SK-N-SH (cell line): ENCODE measurements at regions not wholly inside any gene's neighbourhood (a gene's known extent, or its start where the extent isn't known, plus 50 kb on each side); places are given as distances from the start of the nearest gene placed in this dataset.

Experiments used
- CTCF ChIA-PET: fragments of 300-600, 350-600 bp; formaldehyde crosslinking; extraction: SDS; loops from one replicate; lab custom pipeline; 2021; lab: Yijun Ruan, JAX
- POLR2A ChIA-PET: fragments of 350-600 bp; sonication (Branson Sonifier 250); formaldehyde crosslinking; extraction: SDS; loops from one replicate; lab custom pipeline; 2020; ENCODE audit warnings: antibody characterized with exemption, inconsistent platforms; lab: Yijun Ruan, JAX
- DNase-seq: peaks from one replicate; pipeline ENCODE4 v3.0.0; 2012
- H2AFZ ChIP-seq: fragments of 200-600 bp; sonication (generic); 2 replicates; pipeline ENCODE4 v1.8.1; 2016; ENCODE audit warnings: antibody characterized with exemption, mild to moderate bottlenecking, low read depth
- H3F3A ChIP-seq: fragments of 200-600 bp; sonication (generic); replicated peaks from 2 replicates; pipeline ENCODE3; 2016; ENCODE audit warnings: antibody characterized with exemption, mild to moderate bottlenecking; ENCODE audit not compliant: insufficient read depth
- H3K27ac ChIP-seq, 2 experiments: fragments of 200-500 bp in 1 of 2; fragments of 200-600 bp in 1 of 2; sonication (Bioruptor generic) in 1 of 2; sonication (generic), shearing (Covaris generic) in 1 of 2; 2 replicates each; pipeline versions ENCODE4 v1.5.1 to v1.6.1; 2014 to 2016; ENCODE audit warnings: low read depth in 2 of 2, inconsistent platforms in 1 of 2, low read length in 1 of 2, mild to moderate bottlenecking in 1 of 2, mixed read lengths in 1 of 2
- H3K27me3 ChIP-seq: fragments of 200-600 bp; sonication (generic), shearing (Covaris generic); 2 replicates; pipeline ENCODE4 v1.6.1; 2016; ENCODE audit warnings: mixed run types; ENCODE audit not compliant: insufficient read depth
- H3K36me3 ChIP-seq, 2 experiments: fragments of 200-500 bp in 1 of 2; fragments of 200-600 bp in 1 of 2; sonication (Bioruptor generic) in 1 of 2; sonication (generic) in 1 of 2; replicated peaks in 1 of 2; 2 replicates each; pipeline versions ENCODE3 to v1.5.1; 2014 to 2016; ENCODE audit warnings: low read length in 1 of 2, mild to moderate bottlenecking in 1 of 2; ENCODE audit not compliant: insufficient read depth in 2 of 2, control insufficient read depth in 1 of 2
- H3K4me1 ChIP-seq, 2 experiments: fragments of 200-500 bp in 1 of 2; fragments of 200-600 bp in 1 of 2; sonication (Bioruptor generic) in 1 of 2; sonication (generic), shearing (Covaris generic) in 1 of 2; 2 replicates each; pipeline versions ENCODE4 v1.5.1 to v1.6.1; 2014 to 2016; ENCODE audit warnings: low read depth in 1 of 2, low read length in 1 of 2, mixed run types in 1 of 2; ENCODE audit not compliant: insufficient read depth in 2 of 2, control insufficient read depth in 1 of 2
- H3K4me2 ChIP-seq: fragments of 200-600 bp; sonication (generic), shearing (Covaris generic); 2 replicates; pipeline ENCODE4 v1.6.1; 2017; ENCODE audit warnings: mixed run types
- H3K4me3 ChIP-seq, 2 experiments: fragments of 200-500 bp in 1 of 2; fragments of 200-600 bp in 1 of 2; sonication (Bioruptor generic) in 1 of 2; sonication (generic), shearing (Covaris generic) in 1 of 2; 2 replicates each; pipeline versions ENCODE4 v1.5.1 to v1.8.1; 2014 to 2016; ENCODE audit warnings: low read depth in 2 of 2, inconsistent platforms in 1 of 2, low read length in 1 of 2, mild to moderate bottlenecking in 1 of 2, mixed read lengths in 1 of 2, moderate library complexity in 1 of 2
- H3K79me2 ChIP-seq: fragments of 200-600 bp; sonication (generic); 2 replicates; pipeline ENCODE4 v1.8.1; 2017; ENCODE audit warnings: mild to moderate bottlenecking; ENCODE audit not compliant: insufficient read depth
- H3K9ac ChIP-seq: fragments of 200-600 bp; sonication (generic); 2 replicates; pipeline ENCODE4 v1.6.1; 2017; ENCODE audit warnings: mixed run types
- H3K9me2 ChIP-seq: fragments of 200-600 bp; sonication (generic); 2 replicates; pipeline ENCODE4 v1.6.1; 2017; ENCODE audit warnings: mixed run types
- H3K9me3 ChIP-seq: fragments of 200-600 bp; sonication (generic); 2 replicates; pipeline ENCODE4 v1.6.1; 2017; ENCODE audit warnings: mixed run types, mild to moderate bottlenecking, moderate library complexity
- H4K20me1 ChIP-seq: fragments of 200-600 bp; sonication (generic); 2 replicates; pipeline ENCODE4 v1.6.1; 2017; ENCODE audit warnings: mild to moderate bottlenecking, mixed run types; ENCODE audit not compliant: insufficient read depth
- ELF1 ChIP-seq: IDR thresholded peaks from 2 replicates; pipeline ENCODE4 v1.4.0; 2012
- EP300 ChIP-seq, 2 experiments: IDR thresholded peaks; 2 replicates each; pipeline versions ENCODE4 v1.4.0 to v1.6.1; 2012; ENCODE audit warnings: borderline replicate concordance in 1 of 2, low read depth in 1 of 2, low read length in 1 of 2
- EZH2phosphoT487 ChIP-seq: fragments of 200-600 bp; sonication (generic); IDR thresholded peaks from 2 replicates; pipeline ENCODE4 v1.6.1; 2017; ENCODE audit warnings: low read depth, mixed run types, mild to moderate bottlenecking, antibody characterized with exemption, moderate library complexity, borderline replicate concordance
- FOSL2 ChIP-seq: IDR thresholded peaks from 2 replicates; pipeline ENCODE4 v1.4.0; 2012; ENCODE audit warnings: low read depth, mild to moderate bottlenecking, moderate library complexity, borderline replicate concordance
- IRF3 ChIP-seq: fragments of 150-350 bp; IDR thresholded peaks from 2 replicates; pipeline ENCODE4 v1.6.1; 2016; ENCODE audit warnings: mild to moderate bottlenecking, low read depth, low read length
- MAX ChIP-seq: IDR thresholded peaks from 2 replicates; pipeline ENCODE4 v1.4.0; 2012; ENCODE audit warnings: low read depth
- MEF2A ChIP-seq: IDR thresholded peaks from 2 replicates; pipeline ENCODE4 v1.4.0; 2012; ENCODE audit warnings: low read depth, borderline replicate concordance
- MXI1 ChIP-seq: IDR thresholded peaks from 2 replicates; pipeline ENCODE4 v1.6.1; 2012; ENCODE audit warnings: mild to moderate bottlenecking, low read depth, low read length, improper control_type of control experiment
- NFIC ChIP-seq: IDR thresholded peaks from 2 replicates; pipeline ENCODE4 v1.4.0; 2012; ENCODE audit warnings: borderline replicate concordance
- POLR2AphosphoS5 ChIP-seq: IDR thresholded peaks from 2 replicates; pipeline ENCODE4 v1.6.1; 2012; ENCODE audit warnings: low read depth, low read length
- RAD21 ChIP-seq: IDR thresholded peaks from 2 replicates; pipeline ENCODE4 v1.6.1; 2012; ENCODE audit warnings: mild to moderate bottlenecking, low read length
- RCOR1 ChIP-seq: fragments of 150-350 bp; IDR thresholded peaks from 2 replicates; pipeline ENCODE4 v1.6.1; 2017; ENCODE audit warnings: antibody characterized with exemption, low read length
- RFX5 ChIP-seq: IDR thresholded peaks from 2 replicates; pipeline ENCODE4 v1.6.1; 2012; ENCODE audit warnings: mild to moderate bottlenecking, improper control_type of control experiment, low read length
- RXRA ChIP-seq: IDR thresholded peaks from 2 replicates; pipeline ENCODE4 v1.4.0; 2012; ENCODE audit warnings: low read depth, mild to moderate bottlenecking, borderline replicate concordance
- SIN3A ChIP-seq: IDR thresholded peaks from 2 replicates; pipeline ENCODE4 v1.6.1; 2012; ENCODE audit warnings: low read depth, mild to moderate bottlenecking, low read length, moderate library complexity, borderline replicate concordance
- SMC3 ChIP-seq: IDR thresholded peaks from 2 replicates; pipeline ENCODE4 v1.6.1; 2012; ENCODE audit warnings: low read depth, low read length, improper control_type of control experiment
- USF1 ChIP-seq: IDR thresholded peaks from 2 replicates; pipeline ENCODE4 v1.4.0; 2012; ENCODE audit warnings: low read depth, borderline replicate concordance
- YY1 ChIP-seq: IDR thresholded peaks from 2 replicates; pipeline ENCODE4 v1.4.0; 2012; ENCODE audit warnings: low read depth, mild to moderate bottlenecking
- ZBTB33 ChIP-seq: IDR thresholded peaks from 2 replicates; pipeline ENCODE4 v1.4.0; 2012; ENCODE audit warnings: low read depth, borderline replicate concordance
- WGBS: methylation state at CpG from one replicate; pipeline ENCODE4 v1.1.6; 2017; ENCODE audit warnings: low lambda C conversion rate; 5-methylcytosine and 5-hydroxymethylcytosine counted together

- Histone ChIP-seq H3K36me3 (no peaks in the 10 kb centered on the region), H4K20me1 (no peaks in the 10 kb centered on the region), H2AFZ (no peak overlapping the region), H3K4me1 (no peaks in the 10 kb centered on the region), H3K9me2 (no peaks in the 10 kb centered on the region), H3K79me2 (no peaks in the 10 kb centered on the region), H3K27ac (no peak overlapping the region), H3F3A (no peaks in the 10 kb centered on the region), H3K9me3 (no peaks in the 10 kb centered on the region; the same call in 1 of the 2 replicates), H3K4me3 (no peak overlapping the region), H3K4me2 (no peak overlapping the region), H3K27me3 (no peaks in the 10 kb centered on the region), H3K9ac (no peak overlapping the region)
- DNase-seq = no peak
- no peak for TF ChIP-seq MAX
- no peak for TF ChIP-seq POLR2AphosphoS5
- no peak for TF ChIP-seq EP300 (IDR thresholded peaks at IDR 0.05; ENCODE audit: borderline replicate concordance in 1 of 2, low read depth in 1 of 2, low read length in 1 of 2)
- TF ChIP-seq SIN3A = no peak
- TF ChIP-seq MEF2A = no peak
- ChIA-PET POLR2A (no interaction called here), CTCF (no interaction called here)
- WGBS = 13% methylated on average over 4 of the region's 4 CpGs
These were observed 248.8 kb upstream of the GRM7 start for GRCh38 chr3:6612034-6612616.

GRCh38 chr3:6622260-6622659 is 238.7 kb upstream of the GRM7 start:
- POLR2A ChIA-PET = no interaction called here

GRCh38 chr3:6622712-6623111 is 238.2 kb upstream of the GRM7 start:
- no peaks in the 10 kb centered on the region for H3K9me3 ChIP-seq
- 6% methylated on average over 1 of the region's 1 CpG for WGBS
- no peaks in the 10 kb centered on the region for H3K27me3 ChIP-seq
- no peaks in the 10 kb centered on the region for H3F3A ChIP-seq
- POLR2A ChIA-PET = no interaction called here
- no peak overlapping the region for H3K4me3 ChIP-seq
- H3K36me3 ChIP-seq = no peaks in the 10 kb centered on the region
- CTCF ChIA-PET = no interaction called here
- no peaks in the 10 kb centered on the region for H3K9me2 ChIP-seq
- no peak overlapping the region for H2AFZ ChIP-seq
- no peak overlapping the region for H3K9ac ChIP-seq
- H3K4me2 ChIP-seq = no peak overlapping the region
- H3K79me2 ChIP-seq = no peaks in the 10 kb centered on the region
- no peaks in the 10 kb centered on the region for H4K20me1 ChIP-seq
- H3K27ac ChIP-seq = no peak overlapping the region
- no peaks in the 10 kb centered on the region for H3K4me1 ChIP-seq
- no peak for DNase-seq
- no peak for TF ChIP-seq RXRA
- no peak for TF ChIP-seq EZH2phosphoT487
- TF ChIP-seq SMC3 = no peak
- no peak for TF ChIP-seq RCOR1
- no peak for TF ChIP-seq RFX5
- TF ChIP-seq ELF1 = no peak
- TF ChIP-seq MEF2A = no peak
- TF ChIP-seq FOSL2 = no peak
- TF ChIP-seq ZBTB33 = no peak
- no peak for TF ChIP-seq EP300 (IDR thresholded peaks at IDR 0.05; ENCODE audit: borderline replicate concordance in 1 of 2, low read depth in 1 of 2, low read length in 1 of 2)
- no peak for TF ChIP-seq NFIC
- TF ChIP-seq MXI1 = no peak
- TF ChIP-seq YY1 = no peak
- TF ChIP-seq IRF3 = no peak
- no peak for TF ChIP-seq USF1
- no peak for TF ChIP-seq RAD21

More at GRCh38 chr3:6622260-6622659, 238.7 kb upstream of the GRM7 start:
- CTCF ChIA-PET = no interaction called here
- Histone ChIP-seq H3K27me3 (no peaks in the 10 kb centered on the region), H3K27ac (no peak overlapping the region), H3K4me3 (no peak overlapping the region), H3K9me2 (no peaks in the 10 kb centered on the region), H3K4me1 (no peaks in the 10 kb centered on the region), H3F3A (no peaks in the 10 kb centered on the region), H3K9me3 (no peaks in the 10 kb centered on the region), H3K36me3 (no peaks in the 10 kb centered on the region), H3K79me2 (no peaks in the 10 kb centered on the region), H2AFZ (no peak overlapping the region), H3K4me2 (no peak overlapping the region), H4K20me1 (no peaks in the 10 kb centered on the region), H3K9ac (no peak overlapping the region)
- no peak for DNase-seq
- no peak for TF ChIP-seq ELF1
- no peak for TF ChIP-seq FOSL2
- no peak for TF ChIP-seq RXRA
- 7% methylated on average over 2 of the region's 2 CpGs for WGBS
